HEK293 (cell line): ENCODE measurements at regions not wholly inside any gene's neighbourhood (a gene's known extent, or its start where the extent isn't known, plus 50 kb on each side); places are given as distances from the start of the nearest gene placed in this dataset.

Experiments
- CTCF ChIA-PET: fragments of 350-600 bp; formaldehyde crosslinking; extraction: SDS; loops from one replicate; lab custom pipeline; 2021; ENCODE audit warnings: antibody characterized with exemption; lab: Yijun Ruan, JAX
- POLR2A ChIA-PET: fragments of 300-600 bp; formaldehyde crosslinking; extraction: SDS; loops from one replicate; lab custom pipeline; 2020; ENCODE audit warnings: antibody characterized with exemption, inconsistent platforms; lab: Yijun Ruan, JAX
- H3K27ac ChIP-seq: fragments of 200-500 bp; sonication (Bioruptor generic); 2 replicates; pipeline ENCODE4 v1.5.1; 2014; ENCODE audit warnings: low read depth, low read length, control low read depth, inconsistent platforms; ENCODE audit errors: extremely low read depth
- H3K36me3 ChIP-seq, 2 experiments: fragments of 200-500 bp in 1 of 2; sonication (Bioruptor generic) in 1 of 2; 1 replicate in 1 of 2; 2 replicates in 1 of 2; pipeline ENCODE4 v1.5.1; 2014 to 2017; ENCODE audit warnings: inconsistent platforms in 2 of 2, low read length in 2 of 2; ENCODE audit not compliant: control insufficient read depth in 2 of 2, insufficient read depth in 1 of 2
- H3K4me1 ChIP-seq: fragments of 200-500 bp; sonication (Bioruptor generic); 2 replicates; pipeline ENCODE4 v1.5.1; 2014; ENCODE audit warnings: mild to moderate bottlenecking, low read length, inconsistent platforms; ENCODE audit not compliant: control insufficient read depth, insufficient read depth
- H3K4me3 ChIP-seq: 2 replicates; pipeline ENCODE4 v1.5.1; 2011; ENCODE audit warnings: low read depth, mild to moderate bottlenecking, control low read depth, low read length, moderate library complexity
- H3K9me3 ChIP-seq: fragments of 200-500 bp; sonication (Bioruptor generic); 2 replicates; pipeline ENCODE4 v1.5.1; 2014; ENCODE audit warnings: low read depth, low read length, inconsistent platforms; ENCODE audit not compliant: control insufficient read depth, insufficient read depth
- BCL11B ChIP-seq: fragments of 450-650 bp; formaldehyde crosslinking; IDR thresholded peaks from 2 replicates; pipeline ENCODE4 v1.5.1; 2016; ENCODE audit warnings: low read depth, missing biosample characterization, missing genetic modification characterization
- HOXA7 ChIP-seq: sonication (generic); formaldehyde crosslinking; IDR thresholded peaks from 2 replicates; pipeline ENCODE4 v1.8.1; 2022; ENCODE audit warnings: missing genetic modification reagents, borderline replicate concordance
- INSM2 ChIP-seq: fragments of 450-650 bp; formaldehyde crosslinking; IDR thresholded peaks from 2 replicates; pipeline ENCODE4 v1.5.1; 2016; ENCODE audit warnings: missing biosample characterization, missing genetic modification characterization
- PRDM10 ChIP-seq: fragments of 450-650 bp; formaldehyde crosslinking; IDR thresholded peaks from 2 replicates; pipeline ENCODE4 v1.5.1; 2016; ENCODE audit warnings: missing biosample characterization, missing genetic modification characterization
- REPIN1 ChIP-seq: fragments of 450-650 bp; formaldehyde crosslinking; IDR thresholded peaks from 2 replicates; pipeline ENCODE4 v1.5.1; 2017; ENCODE audit warnings: missing biosample characterization, missing genetic modification characterization, low read depth
- SCRT2 ChIP-seq: fragments of 450-650 bp; formaldehyde crosslinking; IDR thresholded peaks from 2 replicates; pipeline ENCODE4 v1.5.1; 2016; ENCODE audit warnings: missing biosample characterization, missing genetic modification characterization
- TCF7L2 ChIP-seq: IDR thresholded peaks from 2 replicates; pipeline ENCODE4 v1.6.1; 2011; ENCODE audit warnings: low read depth, mild to moderate bottlenecking, inconsistent platforms, low read length, moderate library complexity, borderline replicate concordance
- ZBTB8A ChIP-seq: fragments of 450-650 bp; formaldehyde crosslinking; IDR thresholded peaks from 2 replicates; pipeline ENCODE4 v1.5.1; 2016; ENCODE audit warnings: missing biosample characterization, missing genetic modification characterization
- ZNF148 ChIP-seq: fragments of 450-650 bp; formaldehyde crosslinking; IDR thresholded peaks from 2 replicates; pipeline ENCODE4 v1.5.0; 2017; ENCODE audit warnings: missing biosample characterization, missing genetic modification characterization, borderline replicate concordance
- ZNF169 ChIP-seq: fragments of 450-650 bp; formaldehyde crosslinking; IDR thresholded peaks from 2 replicates; pipeline ENCODE4 v1.5.1; 2016; ENCODE audit warnings: missing biosample characterization, missing genetic modification characterization
- ZNF19 ChIP-seq: fragments of 450-650 bp; formaldehyde crosslinking; IDR thresholded peaks from 2 replicates; pipeline ENCODE4; 2016; ENCODE audit warnings: missing biosample characterization, missing genetic modification characterization, low read depth
- ZNF362 ChIP-seq: fragments of 450-650 bp; formaldehyde crosslinking; IDR thresholded peaks from 2 replicates; pipeline ENCODE4 v1.5.1; 2016; ENCODE audit warnings: missing biosample characterization, missing genetic modification characterization
- ZNF37A ChIP-seq: fragments of 450-650 bp; IDR thresholded peaks from 2 replicates; pipeline ENCODE4 v1.5.1; 2018; ENCODE audit warnings: missing biosample characterization, missing genetic modification characterization
- ZNF426 ChIP-seq: fragments of 450-650 bp; formaldehyde crosslinking; IDR thresholded peaks from 2 replicates; pipeline ENCODE4 v1.5.1; 2017; ENCODE audit warnings: missing biosample characterization, missing genetic modification characterization, mild to moderate bottlenecking, inconsistent platforms, moderate library complexity
- ZNF488 ChIP-seq: fragments of 450-650 bp; formaldehyde crosslinking; IDR thresholded peaks from 2 replicates; pipeline ENCODE4 v1.5.1; 2016; ENCODE audit warnings: missing biosample characterization, missing genetic modification characterization
- ZNF529 ChIP-seq: fragments of 450-650 bp; formaldehyde crosslinking; IDR thresholded peaks from 2 replicates; pipeline ENCODE4 v1.5.1; 2017; ENCODE audit warnings: missing genetic modification characterization, missing biosample characterization; ENCODE audit not compliant: insufficient replicate concordance
- ZNF571 ChIP-seq: fragments of 450-650 bp; formaldehyde crosslinking; IDR thresholded peaks from 2 replicates; pipeline ENCODE4 v1.5.0; 2017; ENCODE audit warnings: missing biosample characterization, missing genetic modification characterization
- ZNF610 ChIP-seq: fragments of 450-650 bp; formaldehyde crosslinking; IDR thresholded peaks from 2 replicates; pipeline ENCODE4 v1.5.1; 2016; ENCODE audit warnings: missing biosample characterization, missing genetic modification characterization, borderline replicate concordance
- ZNF777 ChIP-seq: fragments of 450-650 bp; formaldehyde crosslinking; IDR thresholded peaks from 2 replicates; pipeline ENCODE4 v1.5.1; 2017; ENCODE audit warnings: missing biosample characterization, missing genetic modification characterization, borderline replicate concordance
- ZSCAN18 ChIP-seq: fragments of 450-650 bp; formaldehyde crosslinking; IDR thresholded peaks from 2 replicates; pipeline ENCODE4 v1.5.1; 2016; ENCODE audit warnings: missing biosample characterization, missing genetic modification characterization
- TF ChIP-seq, protein P1 (sequence below): fragments of 450-650 bp; formaldehyde crosslinking; IDR thresholded peaks from 2 replicates; pipeline ENCODE4 v1.5.1; 2016; ENCODE audit warnings: missing biosample characterization, missing genetic modification characterization

GRCh38 chr7:25329815-25330214 lies 101.5 kb upstream of the NPVF start:
- ChIA-PET CTCF (no interaction called here), POLR2A (no interaction called here)
- Histone ChIP-seq H3K27ac (no peak overlapping the region), H3K4me3 (no peak overlapping the region), H3K4me1 (no peaks in the 10 kb centered on the region), H3K9me3 (no peaks in the 10 kb centered on the region), H3K36me3 (no peaks in the 10 kb centered on the region)
- TF ChIP-seq BCL11B (tag by site-specific recombination), result no peak
- TF ChIP-seq ZNF426 (tag by site-specific recombination), result no peak
- no peak for TF ChIP-seq ZNF610 (tag by site-specific recombination)
- no peak for TF ChIP-seq ZNF777 (tag by site-specific recombination)
- no peak for TF ChIP-seq ZNF529 (tag by site-specific recombination)
- TF ChIP-seq ZBTB8A (tag by site-specific recombination), result no peak
- no peak for TF ChIP-seq PRDM10
- TF ChIP-seq HOXA7 (CRISPR knock-in tag), result no peak
- TF ChIP-seq SCRT2 (tag by site-specific recombination), result no peak
- no peak for TF ChIP-seq ZNF19
- TF ChIP-seq ZNF362 (tag by site-specific recombination), result no peak
- TF ChIP-seq, protein P1, sequence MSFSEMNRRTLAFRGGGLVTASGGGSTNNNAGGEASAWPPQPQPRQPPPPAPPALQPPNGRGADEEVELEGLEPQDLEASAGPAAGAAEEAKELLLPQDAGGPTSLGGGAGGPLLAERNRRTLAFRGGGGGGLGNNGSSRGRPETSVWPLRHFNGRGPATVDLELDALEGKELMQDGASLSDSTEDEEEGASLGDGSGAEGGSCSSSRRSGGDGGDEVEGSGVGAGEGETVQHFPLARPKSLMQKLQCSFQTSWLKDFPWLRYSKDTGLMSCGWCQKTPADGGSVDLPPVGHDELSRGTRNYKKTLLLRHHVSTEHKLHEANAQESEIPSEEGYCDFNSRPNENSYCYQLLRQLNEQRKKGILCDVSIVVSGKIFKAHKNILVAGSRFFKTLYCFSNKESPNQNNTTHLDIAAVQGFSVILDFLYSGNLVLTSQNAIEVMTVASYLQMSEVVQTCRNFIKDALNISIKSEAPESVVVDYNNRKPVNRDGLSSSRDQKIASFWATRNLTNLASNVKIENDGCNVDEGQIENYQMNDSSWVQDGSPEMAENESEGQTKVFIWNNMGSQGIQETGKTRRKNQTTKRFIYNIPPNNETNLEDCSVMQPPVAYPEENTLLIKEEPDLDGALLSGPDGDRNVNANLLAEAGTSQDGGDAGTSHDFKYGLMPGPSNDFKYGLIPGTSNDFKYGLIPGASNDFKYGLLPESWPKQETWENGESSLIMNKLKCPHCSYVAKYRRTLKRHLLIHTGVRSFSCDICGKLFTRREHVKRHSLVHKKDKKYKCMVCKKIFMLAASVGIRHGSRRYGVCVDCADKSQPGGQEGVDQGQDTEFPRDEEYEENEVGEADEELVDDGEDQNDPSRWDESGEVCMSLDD (tag by site-specific recombination), result no peak
- TF ChIP-seq TCF7L2, result no peak
- no peak for TF ChIP-seq ZNF169 (tag by site-specific recombination)
- TF ChIP-seq ZNF37A (tag by site-specific recombination), result no peak
- TF ChIP-seq ZNF488, result no peak

- H3K27ac ChIP-seq, result no peak overlapping the region
- POLR2A ChIA-PET, result no interaction called here
- no peak overlapping the region for H3K4me3 ChIP-seq
- H3K9me3 ChIP-seq, result no peaks in the 10 kb centered on the region
- no peaks in the 10 kb centered on the region for H3K36me3 ChIP-seq
- CTCF ChIA-PET, result no interaction called here
- no peaks in the 10 kb centered on the region for H3K4me1 ChIP-seq
- TF ChIP-seq ZNF571 (no peak), ZNF148 (tag by site-specific recombination) (no peak), ZSCAN18 (no peak), REPIN1 (no peak), INSM2 (tag by site-specific recombination) (no peak)
These were observed 105.1 kb upstream of the NPVF start for GRCh38 chr7:25333296-25333928.
